Breast epithelium (tissue), 4 donors: ENCODE measurements at regions not wholly inside any gene's neighbourhood (a gene's known extent, or its start where the extent isn't known, plus 50 kb on each side); places are given as distances from the start of the nearest gene placed in this dataset.
"Not testable (repeated sequence)": the region's sequence is repeated elsewhere in the genome, so short reads cannot be mapped to it uniquely, and the experiment has no call there.

Experiments used
- DNase-seq, 2 donors: peaks; one replicate each; pipeline ENCODE4 v3.0.0-alpha.2; 2019; ENCODE audit warnings: low spot score in 2 of 2
- H3K27ac ChIP-seq, 2 donors: fragments of 200-600 bp; sonication (generic) in 1 of 2; one replicate each; pipeline ENCODE4 v1.5.1; 2016 to 2019; ENCODE audit warnings: mild to moderate bottlenecking in 1 of 2
- H3K27me3 ChIP-seq, 2 donors: fragments of 200-600 bp; sonication (generic) in 1 of 2; one replicate each; pipeline versions ENCODE4 v1.5.1 to v1.6.0; 2017 to 2019; ENCODE audit warnings: control low read depth in 1 of 2, mild to moderate bottlenecking in 1 of 2
- H3K36me3 ChIP-seq: fragments of 200-600 bp; one replicate; pipeline ENCODE4 v1.5.1; 2019
- H3K4me1 ChIP-seq, 2 donors: fragments of 200-600 bp; sonication (generic); one replicate each; pipeline ENCODE4 v1.5.1; 2016 to 2019; ENCODE audit warnings: control low read depth in 1 of 2
- H3K4me3 ChIP-seq, 3 donors: fragments of 200-600 bp; sonication (generic); 1 replicate in 2 of 3; 2 replicates in 1 of 3; pipeline ENCODE4 v1.5.1; 2016 to 2019; ENCODE audit warnings: mild to moderate bottlenecking in 3 of 3, moderate library complexity in 2 of 3
- H3K9me3 ChIP-seq, 2 donors: fragments of 200-600 bp; sonication (generic) in 1 of 2; one replicate each; pipeline ENCODE4 v1.5.1; 2016 to 2019; ENCODE audit warnings: control low read depth in 1 of 2
- CTCF ChIP-seq, 3 donors: fragments of 450-650 bp; IDR thresholded peaks; one replicate each; pipeline ENCODE4 v1.5.1; 2016 to 2017; ENCODE audit warnings: antibody characterized with exemption in 3 of 3, mild to moderate bottlenecking in 3 of 3, moderate library complexity in 3 of 3
- POLR2A ChIP-seq: fragments of 450-650 bp; IDR thresholded peaks from one replicate; pipeline ENCODE4 v1.6.1; 2016; ENCODE audit warnings: antibody characterized with exemption, mild to moderate bottlenecking, moderate library complexity
- POLR2AphosphoS5 ChIP-seq, 3 donors: sonication (generic); formaldehyde crosslinking; IDR thresholded peaks; one replicate each; pipeline ENCODE4 v1.6.1; 2017; ENCODE audit warnings: antibody characterized with exemption in 3 of 3
- intact Hi-C: fragments of 100-400 bp; cut with DNase I; formaldehyde crosslinking; loops from one replicate; pipeline ENCODE4 v1.15.1; 2023; ENCODE audit warnings: low total_unique reads

- H3K36me3 ChIP-seq = no peaks in the 10 kb centered on the region
- TF ChIP-seq CTCF (IDR thresholded peaks at IDR 0.05) = no peak
- TF ChIP-seq POLR2A = no peak
- no peak for TF ChIP-seq POLR2AphosphoS5 (IDR thresholded peaks at IDR 0.05)
- no peaks in the 10 kb centered on the region for H3K9me3 ChIP-seq
- H3K4me3 ChIP-seq = no peak overlapping the region
- H3K27me3 ChIP-seq = no peaks in the 10 kb centered on the region
- H3K27ac ChIP-seq = no peak overlapping the region
- no peak for DNase-seq
- intact Hi-C loops = no loop called here
- H3K4me1 ChIP-seq = no peaks in the 10 kb centered on the region
Observed at GRCh38 chr11:23611726-23612125, 751.5 kb upstream of the CCDC179 start.

GRCh38 chr11:23620617-23621016, 760.3 kb upstream of the CCDC179 start:
- intact Hi-C loops = no loop called here
- no peak overlapping the region for H3K4me3 ChIP-seq
- no peaks in the 10 kb centered on the region for H3K36me3 ChIP-seq
- no peak for DNase-seq
- TF ChIP-seq CTCF (IDR thresholded peaks at IDR 0.05) (no peak), POLR2AphosphoS5 (IDR thresholded peaks at IDR 0.05) (no peak), POLR2A (no peak)
- no peaks in the 10 kb centered on the region for H3K4me1 ChIP-seq
- H3K27me3 ChIP-seq = no peaks in the 10 kb centered on the region
- no peak overlapping the region for H3K27ac ChIP-seq
- H3K9me3 ChIP-seq = no peaks in the 10 kb centered on the region

GRCh38 chr11:23632293-23632692, 772.0 kb upstream of the CCDC179 start:
- TF ChIP-seq CTCF (IDR thresholded peaks at IDR 0.05) (no peak), POLR2AphosphoS5 (IDR thresholded peaks at IDR 0.05) (no peak), POLR2A (no peak)
- Histone ChIP-seq H3K9me3 (peaks cover 2 to 13% of the 10 kb centered on the region in 2 donors), H3K27ac (no peak overlapping the region), H3K36me3 (no peaks in the 10 kb centered on the region), H3K27me3 (no peaks in the 10 kb centered on the region), H3K4me3 (no peak overlapping the region), H3K4me1 (no peaks in the 10 kb centered on the region)
- intact Hi-C loops = no loop called here
- no peak for DNase-seq

GRCh38 chr11:23644443-23644842, 784.2 kb upstream of the CCDC179 start:
- Histone ChIP-seq H3K9me3 (no peaks in the 10 kb centered on the region), H3K4me1 (no peaks in the 10 kb centered on the region), H3K27me3 (no peaks in the 10 kb centered on the region), H3K4me3 (no peak overlapping the region), H3K36me3 (no peaks in the 10 kb centered on the region), H3K27ac (no peak overlapping the region)
- intact Hi-C loops = no loop called here
- DNase-seq = no peak
- TF ChIP-seq POLR2AphosphoS5 (IDR thresholded peaks at IDR 0.05) (no peak), CTCF (IDR thresholded peaks at IDR 0.05) (no peak), POLR2A (no peak)

- H3K36me3 ChIP-seq, H3K9me3 ChIP-seq, H3K4me1 ChIP-seq, H3K27me3 ChIP-seq, H3K27ac ChIP-seq, intact Hi-C loops, H3K4me3 ChIP-seq, DNase-seq: not testable (repeated sequence)
Observed at GRCh38 chr11:23652336-23652735, 792.1 kb upstream of the CCDC179 start.

GRCh38 chr11:23653071-23653675, 792.9 kb upstream of the CCDC179 start:
- no peak for DNase-seq
- Histone ChIP-seq H3K4me1 (no peaks in the 10 kb centered on the region), H3K27ac (no peak overlapping the region), H3K9me3 (no peaks in the 10 kb centered on the region), H3K4me3 (no peak overlapping the region), H3K27me3 (no peaks in the 10 kb centered on the region), H3K36me3 (no peaks in the 10 kb centered on the region)
- intact Hi-C loops = no loop called here
- no peak for TF ChIP-seq POLR2AphosphoS5 (IDR thresholded peaks at IDR 0.05)
- no peak for TF ChIP-seq POLR2A
- no peak for TF ChIP-seq CTCF (IDR thresholded peaks at IDR 0.05)
